Brain microvascular endothelial cell (primary cell): ENCODE measurements at regions not wholly inside any gene's neighbourhood (a gene's known extent, or its start where the extent isn't known, plus 50 kb on each side); places are given as distances from the start of the nearest gene placed in this dataset.
A peak's percentile ranks its signal among the peaks of the same experiment; 100 is the strongest.
"Not testable (repeated sequence)": the region's sequence is repeated elsewhere in the genome, so short reads cannot be mapped to it uniquely, and the experiment has no call there.

Experiments used
- DNase-seq: peaks from one replicate; pipeline ENCODE4 v3.0.0-alpha.2; 2020
- H3K27ac ChIP-seq: fragments of 250-450 bp; sonication (Bioruptor Pico); 2 replicates; pipeline ENCODE4 v1.5.1; 2020; ENCODE audit warnings: mild to moderate bottlenecking, moderate library complexity
- H3K27me3 ChIP-seq: fragments of 250-450 bp; sonication (Bioruptor Pico); replicated peaks from 2 replicates; pipeline ENCODE4 v1.5.1; 2020; ENCODE audit warnings: mild to moderate bottlenecking
- H3K36me3 ChIP-seq: fragments of 250-450 bp; sonication (Bioruptor Pico); replicated peaks from 2 replicates; pipeline ENCODE4 v1.5.1; 2020; ENCODE audit warnings: mild to moderate bottlenecking
- H3K4me3 ChIP-seq: 2 replicates; pipeline ENCODE4 v1.5.1; 2011; ENCODE audit warnings: low read depth, mild to moderate bottlenecking, control low read depth, low read length, moderate library complexity
- in situ Hi-C: cut with HindIII; loops from 2 replicates; pipeline ENCODE4 v1.10.0; 2017; ENCODE audit warnings: low sequenced_read_pairs, low pct_ligation_motif_present
- TF ChIP-seq, protein P1 (sequence below): IDR thresholded peaks from 2 replicates; pipeline ENCODE4 v1.5.1; 2011; ENCODE audit warnings: low read depth, mild to moderate bottlenecking, moderate library complexity, low read length, control low read depth, inconsistent platforms; ENCODE audit errors: missing control alignments

- Histone ChIP-seq H3K4me3 (no peak overlapping the region), H3K27me3 (no peaks in the 10 kb centered on the region), H3K27ac (no peak overlapping the region), H3K36me3 (no peaks in the 10 kb centered on the region)
- in situ Hi-C loops = no loop called here
- DNase-seq = no peak
- TF ChIP-seq, protein P1, sequence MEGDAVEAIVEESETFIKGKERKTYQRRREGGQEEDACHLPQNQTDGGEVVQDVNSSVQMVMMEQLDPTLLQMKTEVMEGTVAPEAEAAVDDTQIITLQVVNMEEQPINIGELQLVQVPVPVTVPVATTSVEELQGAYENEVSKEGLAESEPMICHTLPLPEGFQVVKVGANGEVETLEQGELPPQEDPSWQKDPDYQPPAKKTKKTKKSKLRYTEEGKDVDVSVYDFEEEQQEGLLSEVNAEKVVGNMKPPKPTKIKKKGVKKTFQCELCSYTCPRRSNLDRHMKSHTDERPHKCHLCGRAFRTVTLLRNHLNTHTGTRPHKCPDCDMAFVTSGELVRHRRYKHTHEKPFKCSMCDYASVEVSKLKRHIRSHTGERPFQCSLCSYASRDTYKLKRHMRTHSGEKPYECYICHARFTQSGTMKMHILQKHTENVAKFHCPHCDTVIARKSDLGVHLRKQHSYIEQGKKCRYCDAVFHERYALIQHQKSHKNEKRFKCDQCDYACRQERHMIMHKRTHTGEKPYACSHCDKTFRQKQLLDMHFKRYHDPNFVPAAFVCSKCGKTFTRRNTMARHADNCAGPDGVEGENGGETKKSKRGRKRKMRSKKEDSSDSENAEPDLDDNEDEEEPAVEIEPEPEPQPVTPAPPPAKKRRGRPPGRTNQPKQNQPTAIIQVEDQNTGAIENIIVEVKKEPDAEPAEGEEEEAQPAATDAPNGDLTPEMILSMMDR = no peak
These were observed 72.1 kb upstream of the EPB41L1 start for GRCh38 chr20:36082315-36082915.

DNA sequence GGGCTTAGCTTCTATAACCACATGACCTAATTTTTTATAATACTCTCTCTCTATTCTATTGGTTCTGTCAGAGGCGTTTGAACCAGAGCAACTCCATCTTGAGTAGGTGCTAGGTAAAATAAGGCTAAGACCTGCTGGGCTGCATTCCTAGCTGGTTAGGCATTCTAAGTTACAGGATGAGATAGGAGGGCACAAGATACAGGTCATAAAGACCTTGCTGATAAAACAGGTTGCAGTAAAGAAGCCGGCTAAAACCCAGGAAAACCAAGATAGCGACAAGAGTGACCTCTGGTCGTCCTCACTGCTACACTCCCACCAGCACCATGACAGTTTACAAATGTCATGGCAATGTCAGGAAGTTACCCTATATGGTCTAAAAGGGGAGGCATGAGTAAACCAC, 71.3 kb upstream of the EPB41L1 start:
- H3K4me3 ChIP-seq, H3K27me3 ChIP-seq, H3K27ac ChIP-seq, H3K36me3 ChIP-seq, in situ Hi-C loops, DNase-seq: not testable (repeated sequence)

GRCh38 chr20:36084356-36084755, 70.2 kb upstream of the EPB41L1 start:
- in situ Hi-C loops = no loop called here
- H3K4me3 ChIP-seq = no peak overlapping the region
- H3K27me3 ChIP-seq = no peaks in the 10 kb centered on the region
- TF ChIP-seq, protein P1 = no peak
- H3K27ac ChIP-seq = no peak overlapping the region
- no peaks in the 10 kb centered on the region for H3K36me3 ChIP-seq
- no peak for DNase-seq

DNA sequence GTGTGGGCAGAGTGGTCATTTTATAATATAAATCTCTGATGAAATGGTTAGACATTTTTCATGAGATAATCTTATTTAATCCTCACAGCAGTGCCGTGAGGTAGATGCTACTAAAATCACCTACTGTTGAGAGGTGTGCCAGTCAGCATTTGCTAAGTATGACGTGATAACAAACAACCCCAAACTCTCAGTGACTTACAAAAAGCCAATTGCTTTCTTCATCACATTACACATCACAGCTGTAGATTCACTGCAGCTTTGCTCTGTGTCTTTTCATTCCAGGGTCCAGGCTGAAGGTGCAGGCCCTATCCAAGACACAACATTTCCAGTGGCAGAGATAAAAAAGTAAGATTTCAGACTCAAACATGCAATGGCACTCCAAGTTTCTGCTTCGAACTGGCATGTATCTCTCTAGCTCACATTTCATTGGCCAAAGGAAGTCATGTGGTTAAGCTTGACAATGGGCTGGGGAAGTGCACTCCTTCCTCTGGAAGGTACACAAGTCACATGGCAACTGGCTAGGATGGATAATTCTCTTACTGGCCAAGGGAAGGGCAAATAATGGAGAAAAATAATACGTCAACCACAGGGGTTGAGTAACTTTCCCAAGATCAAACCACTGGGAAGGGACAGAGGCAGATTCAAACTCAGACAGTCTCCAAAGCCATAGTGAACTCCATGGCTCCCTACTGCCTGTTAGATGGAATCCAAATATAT, 69.5 kb upstream of the EPB41L1 start:
- in situ Hi-C loops = no loop called here
- TF ChIP-seq, protein P1 = no peak

DNA sequence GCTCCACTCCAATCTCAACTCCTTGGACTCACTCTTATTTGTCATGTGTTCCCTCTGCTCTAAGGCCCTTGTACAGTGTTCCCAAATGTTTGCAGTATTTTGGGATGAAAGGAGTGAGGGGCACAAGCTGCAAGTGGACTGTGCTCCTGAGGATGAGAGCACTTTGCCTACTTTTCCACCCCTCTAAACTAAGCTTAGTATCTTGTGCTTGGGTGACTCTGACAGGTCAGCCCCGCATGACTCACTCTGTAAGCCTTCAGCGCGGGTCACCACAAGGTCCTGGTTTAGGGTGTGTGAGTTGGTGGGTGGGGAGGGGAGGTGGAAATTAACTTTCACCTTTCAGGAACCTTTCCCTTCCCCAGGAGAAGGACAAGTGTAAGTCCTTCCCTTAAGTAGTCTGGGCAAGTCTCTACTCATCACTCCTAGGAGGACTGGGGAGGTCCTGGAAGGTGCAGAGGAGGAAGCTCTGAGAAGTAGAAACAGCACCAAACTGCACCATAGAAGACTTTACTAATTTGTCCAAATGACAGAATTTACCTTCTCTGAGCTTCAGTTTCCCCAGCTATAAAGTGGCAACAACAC, 68.8 kb upstream of the EPB41L1 start:
- H3K27me3 ChIP-seq = no peaks in the 10 kb centered on the region
- no peaks in the 10 kb centered on the region for H3K36me3 ChIP-seq
- H3K27ac ChIP-seq = peak overlapping the region; percentile 21
- DNase-seq = peak; percentile 61
- H3K4me3 ChIP-seq = no peak overlapping the region
- in situ Hi-C loops = no loop called here
- TF ChIP-seq, protein P1 = no peak

More for the DNA sequence above, 69.5 kb upstream of the EPB41L1 start:
- Histone ChIP-seq H3K4me3 (no peak overlapping the region), H3K27ac (peak overlapping the region; percentile 21), H3K36me3 (no peaks in the 10 kb centered on the region), H3K27me3 (no peaks in the 10 kb centered on the region)
- peak; percentile 55 for DNase-seq

- no peaks in the 10 kb centered on the region for H3K27me3 ChIP-seq
- H3K4me3 ChIP-seq = no peak overlapping the region
- DNase-seq = no peak
- no peaks in the 10 kb centered on the region for H3K36me3 ChIP-seq
- in situ Hi-C loops = no loop called here
- no peak overlapping the region for H3K27ac ChIP-seq
- TF ChIP-seq, protein P1 = no peak
These were observed 67.8 kb upstream of the EPB41L1 start for GRCh38 chr20:36086767-36087166.
